Kidney epithelial cell (primary cell): ENCODE measurements at regions not wholly inside any gene's neighbourhood (a gene's known extent, or its start where the extent isn't known, plus 50 kb on each side); places are given as distances from the start of the nearest gene placed in this dataset.

ENCODE experiments used
- DNase-seq: peaks from one replicate; pipeline ENCODE4 v3.0.0-alpha.2; 2010; ENCODE audit warnings: low read depth
- H3K27me3 ChIP-seq: 2 replicates; pipeline ENCODE4 v1.6.0; 2011; ENCODE audit warnings: low read length; ENCODE audit not compliant: control insufficient read depth, insufficient read depth
- H3K36me3 ChIP-seq: 2 replicates; pipeline ENCODE4 v1.5.1; 2011; ENCODE audit warnings: low read length; ENCODE audit not compliant: control insufficient read depth, insufficient read depth
- H3K4me3 ChIP-seq: 2 replicates; pipeline ENCODE4 v1.5.1; 2011; ENCODE audit warnings: low read depth, mild to moderate bottlenecking, control low read depth, low read length
- TF ChIP-seq, protein P1 (sequence below): IDR thresholded peaks from 2 replicates; pipeline ENCODE4 v1.5.1; 2011; ENCODE audit warnings: mild to moderate bottlenecking, moderate library complexity, low read length, control low read depth, inconsistent platforms; ENCODE audit not compliant: insufficient read depth, poor library complexity, severe bottlenecking

DNA sequence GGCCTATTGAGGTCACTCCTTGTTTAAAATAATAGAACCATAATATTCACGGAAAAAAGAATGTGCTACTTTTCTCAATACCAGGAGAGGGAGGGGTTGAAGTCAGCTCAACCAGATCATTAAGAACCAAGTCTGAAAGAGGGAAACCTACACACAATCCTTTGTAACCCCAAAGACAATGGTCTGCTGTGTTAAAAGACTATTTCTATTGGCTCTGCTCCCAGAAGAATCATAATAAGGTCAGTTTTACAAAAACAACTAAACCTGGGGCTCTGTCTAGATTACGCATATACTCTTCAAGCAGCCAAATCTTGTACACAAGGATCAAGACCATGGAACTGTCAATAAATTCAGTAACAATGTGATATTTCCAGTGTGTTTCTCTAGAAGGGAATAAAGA, 177.2 kb upstream of the CRIM1 start:
- H3K36me3 ChIP-seq, result no peaks in the 10 kb centered on the region
- no peak for DNase-seq
- no peak overlapping the region for H3K4me3 ChIP-seq
- no peaks in the 10 kb centered on the region for H3K27me3 ChIP-seq
- TF ChIP-seq, protein P1, sequence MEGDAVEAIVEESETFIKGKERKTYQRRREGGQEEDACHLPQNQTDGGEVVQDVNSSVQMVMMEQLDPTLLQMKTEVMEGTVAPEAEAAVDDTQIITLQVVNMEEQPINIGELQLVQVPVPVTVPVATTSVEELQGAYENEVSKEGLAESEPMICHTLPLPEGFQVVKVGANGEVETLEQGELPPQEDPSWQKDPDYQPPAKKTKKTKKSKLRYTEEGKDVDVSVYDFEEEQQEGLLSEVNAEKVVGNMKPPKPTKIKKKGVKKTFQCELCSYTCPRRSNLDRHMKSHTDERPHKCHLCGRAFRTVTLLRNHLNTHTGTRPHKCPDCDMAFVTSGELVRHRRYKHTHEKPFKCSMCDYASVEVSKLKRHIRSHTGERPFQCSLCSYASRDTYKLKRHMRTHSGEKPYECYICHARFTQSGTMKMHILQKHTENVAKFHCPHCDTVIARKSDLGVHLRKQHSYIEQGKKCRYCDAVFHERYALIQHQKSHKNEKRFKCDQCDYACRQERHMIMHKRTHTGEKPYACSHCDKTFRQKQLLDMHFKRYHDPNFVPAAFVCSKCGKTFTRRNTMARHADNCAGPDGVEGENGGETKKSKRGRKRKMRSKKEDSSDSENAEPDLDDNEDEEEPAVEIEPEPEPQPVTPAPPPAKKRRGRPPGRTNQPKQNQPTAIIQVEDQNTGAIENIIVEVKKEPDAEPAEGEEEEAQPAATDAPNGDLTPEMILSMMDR, result no peak

DNA sequence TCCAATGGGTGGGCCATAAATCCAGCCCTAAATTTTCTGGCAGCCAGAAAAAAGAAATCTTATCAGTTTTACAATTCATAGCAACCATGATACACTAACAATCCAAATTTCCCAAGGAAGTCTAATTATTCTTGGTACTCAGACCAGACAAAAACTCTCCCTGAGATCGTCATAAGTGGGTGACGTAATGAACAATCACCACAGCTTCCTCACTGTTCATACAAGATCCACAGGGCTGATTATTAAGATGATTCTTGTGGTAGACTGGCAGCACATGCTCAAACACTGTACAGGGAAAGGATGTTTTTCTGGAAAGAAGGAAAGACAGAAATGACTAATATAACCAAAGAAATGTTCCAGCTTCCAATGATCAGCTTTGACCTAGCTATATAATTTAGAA, 178.3 kb upstream of the CRIM1 start:
- TF ChIP-seq, protein P1, result no peak
- no peak overlapping the region for H3K4me3 ChIP-seq
- DNase-seq, result no peak
- no peaks in the 10 kb centered on the region for H3K27me3 ChIP-seq
- H3K36me3 ChIP-seq, result no peaks in the 10 kb centered on the region

DNA sequence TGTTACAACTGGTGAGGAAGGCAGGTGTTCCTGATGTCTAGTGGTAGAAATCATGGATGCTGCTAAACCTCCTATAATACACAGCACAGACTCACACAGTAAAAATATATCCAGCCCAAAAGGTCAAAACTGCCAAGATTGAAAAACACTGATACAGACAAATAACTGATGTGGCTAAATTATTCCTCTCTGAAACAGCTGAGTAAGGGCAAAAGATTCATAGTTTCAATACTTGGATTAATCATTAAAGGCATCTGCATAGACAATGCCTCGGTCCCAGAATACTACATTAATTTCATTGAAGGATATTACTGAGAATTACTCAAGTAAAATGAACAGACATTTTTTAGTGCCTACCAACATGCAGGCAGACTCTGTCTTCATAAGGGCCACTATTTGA, 180.7 kb upstream of the CRIM1 start:
- no peaks in the 10 kb centered on the region for H3K36me3 ChIP-seq
- no peak overlapping the region for H3K4me3 ChIP-seq

DNA sequence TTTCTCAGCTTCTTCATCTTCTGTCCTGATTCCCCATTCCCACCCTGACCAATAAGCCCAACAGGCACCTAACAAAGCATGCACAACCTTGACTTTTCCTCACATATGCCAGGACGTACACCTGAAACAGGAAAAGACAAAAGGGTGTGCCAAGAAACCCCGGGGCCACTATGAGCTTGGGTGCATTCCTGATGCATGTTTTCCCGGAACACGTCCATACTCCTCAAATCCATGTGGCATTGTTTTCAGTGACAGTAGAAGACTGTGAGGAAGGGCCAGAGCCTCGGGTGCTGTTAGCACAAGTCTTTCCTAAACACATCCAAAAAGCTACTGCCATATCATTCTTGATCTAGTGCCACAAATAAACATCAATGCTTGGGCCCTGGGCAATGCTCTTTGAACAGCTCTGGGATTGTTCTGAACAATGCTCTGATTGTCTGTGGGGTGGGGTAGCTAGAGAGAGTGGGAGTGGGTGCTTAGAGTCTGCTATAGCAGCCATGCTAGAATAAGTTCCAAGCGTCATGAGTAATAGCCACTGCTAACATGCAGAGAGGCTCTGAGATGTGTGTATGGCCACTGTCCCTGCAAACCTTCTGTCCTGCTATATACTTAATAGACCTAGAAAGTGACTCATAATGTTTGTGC, 181.7 kb upstream of the CRIM1 start:
- Histone ChIP-seq H3K27me3 (no peaks in the 10 kb centered on the region), H3K4me3 (no peak overlapping the region), H3K36me3 (no peaks in the 10 kb centered on the region)
- no peak for DNase-seq
- TF ChIP-seq, protein P1, result no peak

More for the DNA sequence above, 180.7 kb upstream of the CRIM1 start:
- H3K27me3 ChIP-seq, result no peaks in the 10 kb centered on the region
- TF ChIP-seq, protein P1, result no peak
- DNase-seq, result no peak

DNA sequence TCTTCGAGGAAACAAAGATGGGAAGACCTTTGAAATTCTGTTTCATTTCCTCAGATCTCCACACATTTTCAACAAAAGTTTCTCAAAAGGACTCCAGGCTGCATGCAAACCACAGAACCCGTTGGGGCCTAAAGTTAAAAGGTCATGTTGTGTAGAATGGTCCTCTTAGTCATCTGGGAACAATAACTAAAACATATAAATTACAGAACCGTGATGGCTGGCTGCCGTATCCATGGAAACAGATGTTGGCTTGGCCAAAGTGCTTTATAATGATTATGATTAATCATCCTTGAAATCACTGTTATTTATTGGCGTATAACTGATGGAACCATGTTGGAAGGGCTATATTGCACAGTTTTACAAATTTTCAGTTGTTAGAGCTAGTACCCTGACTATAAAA, 182.8 kb upstream of the CRIM1 start:
- TF ChIP-seq, protein P1, result no peak
- Histone ChIP-seq H3K4me3 (no peak overlapping the region), H3K27me3 (no peaks in the 10 kb centered on the region), H3K36me3 (no peaks in the 10 kb centered on the region)
- no peak for DNase-seq

DNA sequence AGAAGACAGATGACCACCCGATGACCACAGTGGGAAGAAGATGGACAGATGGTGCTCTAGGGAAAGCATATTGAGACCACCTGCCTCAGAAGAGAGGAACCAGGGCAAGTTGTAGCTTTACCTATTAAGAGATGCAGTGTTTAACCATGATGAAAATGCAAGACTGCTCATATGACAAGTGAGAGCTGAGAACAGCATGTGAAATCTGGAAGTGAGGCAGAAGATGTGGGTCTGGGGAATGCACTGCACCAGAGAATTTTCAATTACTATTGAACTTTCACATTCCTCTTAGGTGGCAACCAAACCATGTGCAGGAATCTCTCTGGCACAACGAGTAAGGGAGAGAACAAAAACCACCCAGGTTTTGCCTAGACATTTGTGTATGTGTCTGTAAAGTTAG, 184.8 kb upstream of the CRIM1 start:
- Histone ChIP-seq H3K27me3 (no peaks in the 10 kb centered on the region), H3K4me3 (no peak overlapping the region), H3K36me3 (no peaks in the 10 kb centered on the region)
- TF ChIP-seq, protein P1, result no peak
- DNase-seq, result no peak
